Bronchial epithelial cell (primary cell): ENCODE measurements at regions not wholly inside any gene's neighbourhood (a gene's known extent, or its start where the extent isn't known, plus 50 kb on each side); places are given as distances from the start of the nearest gene placed in this dataset.

Source experiments
- DNase-seq: peaks from one replicate; pipeline ENCODE4 v3.0.0-alpha.2; 2010; ENCODE audit warnings: low read depth
- FAIRE-seq: peaks from 2 replicates; lab custom pipeline; 2011; peaks lifted over from hg19 to GRCh38; lab: Jason Lieb, UNC
- H3K27me3 ChIP-seq: 2 replicates; pipeline ENCODE4 v1.5.1; 2011; ENCODE audit warnings: low read length; ENCODE audit not compliant: control insufficient read depth, insufficient read depth
- H3K36me3 ChIP-seq: 2 replicates; pipeline ENCODE4 v1.5.1; 2011; ENCODE audit warnings: low read length; ENCODE audit not compliant: control insufficient read depth, insufficient read depth
- H3K4me3 ChIP-seq: 2 replicates; pipeline ENCODE4 v1.5.1; 2011; ENCODE audit warnings: mild to moderate bottlenecking, low read depth, low read length, control low read depth
- CTCF ChIP-seq: IDR thresholded peaks from 2 replicates; pipeline ENCODE4 v1.5.1; 2011; ENCODE audit warnings: mild to moderate bottlenecking, moderate library complexity, low read length, control low read depth, inconsistent platforms; ENCODE audit not compliant: insufficient read depth, severe bottlenecking

- Histone ChIP-seq H3K4me3 (no peak overlapping the region), H3K36me3 (no peaks in the 10 kb centered on the region), H3K27me3 (no peaks in the 10 kb centered on the region)
- DNase-seq (peak; percentile 62), FAIRE-seq (peak; percentile 36)
- no peak for TF ChIP-seq CTCF
Measured at GRCh38 chr7:41621953-41622831, 80.7 kb downstream of the INHBA start.

DNA sequence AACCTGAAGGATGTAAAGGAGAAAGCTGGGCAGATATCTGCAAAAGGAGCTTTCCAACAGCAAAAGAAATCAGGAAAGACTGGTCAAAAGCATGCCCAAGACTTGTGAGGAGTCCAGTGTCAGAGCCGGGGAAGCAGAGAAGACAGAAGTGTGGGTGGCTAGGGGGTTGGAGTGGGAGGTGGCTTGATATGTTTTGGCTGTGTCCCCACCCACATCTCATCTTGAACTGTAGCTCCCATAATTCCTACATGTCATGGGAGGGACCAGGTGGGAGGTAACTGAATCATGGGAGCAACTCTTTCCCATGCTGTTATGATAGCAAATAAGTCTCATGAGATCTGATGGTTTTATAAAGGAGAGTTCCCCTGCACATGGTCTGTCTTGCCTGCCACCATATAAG lies 84.9 kb downstream of the INHBA start:
- FAIRE-seq (peak; percentile 43), DNase-seq (no peak)
- H3K36me3 ChIP-seq = no peaks in the 10 kb centered on the region
- no peaks in the 10 kb centered on the region for H3K27me3 ChIP-seq
- no peak overlapping the region for H3K4me3 ChIP-seq
- TF ChIP-seq CTCF = no peak

DNA sequence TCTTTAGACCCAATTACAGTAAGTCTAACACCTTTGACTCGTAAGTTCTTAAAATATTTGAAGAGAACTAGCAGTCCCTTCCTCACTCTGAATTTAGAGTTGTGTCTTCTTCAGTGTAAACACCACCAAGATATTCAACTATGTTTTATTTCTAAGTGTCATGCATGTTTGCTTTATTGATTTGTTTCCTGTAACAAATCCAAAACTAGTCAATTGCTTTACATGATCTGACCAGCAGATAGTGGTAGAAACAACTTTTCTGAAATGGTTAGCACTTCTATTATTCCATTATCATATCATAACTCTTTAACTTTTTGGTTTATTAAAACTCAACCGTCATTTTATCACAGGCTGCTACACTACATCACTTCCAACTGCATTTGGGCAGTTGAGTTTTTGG lies 90.1 kb downstream of the INHBA start:
- TF ChIP-seq CTCF = no peak
- DNase-seq = no peak
- no peaks in the 10 kb centered on the region for H3K27me3 ChIP-seq
- no peak overlapping the region for H3K4me3 ChIP-seq
- FAIRE-seq = no peak
- H3K36me3 ChIP-seq = no peaks in the 10 kb centered on the region

DNA sequence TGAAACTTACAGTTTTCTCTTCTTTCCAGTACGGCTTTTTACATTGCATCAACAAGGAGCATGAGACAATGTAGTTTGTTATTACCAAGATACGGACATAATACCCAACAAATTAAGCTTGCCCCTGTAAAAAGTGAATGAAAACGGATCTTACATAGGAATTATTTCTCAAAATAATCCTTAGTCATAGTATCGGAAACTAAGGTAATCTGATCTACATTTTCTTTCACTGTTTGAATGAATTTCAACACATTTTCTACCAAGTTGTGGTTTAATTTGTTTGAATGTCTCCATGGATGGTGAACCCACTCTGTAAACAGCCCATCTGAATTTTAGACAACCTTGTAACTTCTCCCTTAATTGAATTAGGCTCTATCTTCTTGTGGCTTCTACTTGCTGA lies 90.5 kb downstream of the INHBA start:
- DNase-seq (no peak), FAIRE-seq (no peak)
- H3K36me3 ChIP-seq = no peaks in the 10 kb centered on the region
- no peaks in the 10 kb centered on the region for H3K27me3 ChIP-seq
- no peak for TF ChIP-seq CTCF
- H3K4me3 ChIP-seq = no peak overlapping the region

DNA sequence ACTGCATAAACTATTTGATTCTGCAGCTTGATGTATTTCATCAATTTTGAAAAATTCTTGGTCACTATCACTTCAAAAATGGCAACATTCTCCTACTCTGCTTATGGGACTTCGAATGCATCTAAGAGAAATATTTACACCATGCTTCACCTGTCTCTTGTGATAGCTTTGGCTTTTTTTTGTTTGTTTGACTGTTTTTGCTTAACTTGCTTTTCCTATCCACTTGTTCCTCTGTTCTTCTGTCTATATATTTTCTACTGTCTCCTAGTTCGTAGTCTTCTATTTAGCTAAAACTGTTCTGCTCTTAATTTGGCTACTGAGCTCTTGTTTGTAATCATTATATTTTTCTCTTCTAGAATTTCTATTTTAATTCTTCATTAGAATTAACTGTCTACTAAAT lies 94.4 kb downstream of the INHBA start:
- Histone ChIP-seq H3K36me3 (no peaks in the 10 kb centered on the region), H3K4me3 (no peak overlapping the region), H3K27me3 (no peaks in the 10 kb centered on the region)
- no peak for TF ChIP-seq CTCF
- DNase-seq (no peak), FAIRE-seq (no peak)

DNA sequence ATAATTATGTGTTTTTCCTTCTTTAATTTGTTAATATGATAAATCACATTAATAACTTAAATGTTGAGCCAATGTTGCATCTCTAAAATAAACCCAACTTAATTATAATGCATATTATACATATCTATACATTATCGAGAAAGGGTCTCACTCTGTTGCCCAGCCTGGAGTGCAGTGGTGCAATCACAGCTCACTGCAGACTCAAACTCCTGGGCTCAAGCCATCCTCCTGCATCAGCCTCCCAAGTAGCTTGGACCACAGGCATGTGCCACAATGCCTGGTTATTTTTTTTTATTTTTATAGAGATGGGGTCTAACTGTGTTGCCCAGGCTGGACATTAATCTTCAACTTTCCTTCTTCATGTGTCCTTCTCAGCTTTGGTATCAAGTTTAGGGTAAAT lies 98.9 kb downstream of the INHBA start:
- Histone ChIP-seq H3K27me3 (no peaks in the 10 kb centered on the region), H3K4me3 (no peak overlapping the region), H3K36me3 (no peaks in the 10 kb centered on the region)
- no peak for DNase-seq
- FAIRE-seq = no peak
- no peak for TF ChIP-seq CTCF
